PFSK-1 (cell line): ENCODE measurements at regions not wholly inside any gene's neighbourhood (a gene's known extent, or its start where the extent isn't known, plus 50 kb on each side); places are given as distances from the start of the nearest gene placed in this dataset.

Experiments used
- POLR2AphosphoS5 ChIP-seq: IDR thresholded peaks from 2 replicates; pipeline ENCODE4 v1.6.1; 2012; ENCODE audit warnings: low read depth, mild to moderate bottlenecking, control low read depth, low read length, moderate library complexity
- SIN3A ChIP-seq: IDR thresholded peaks from 2 replicates; pipeline ENCODE4 v1.6.1; 2012; ENCODE audit warnings: mild to moderate bottlenecking, low read length, moderate library complexity, borderline replicate concordance; ENCODE audit not compliant: insufficient read depth

GRCh38 chr13:67950603-67951002, 720.5 kb upstream of the PCDH9 start:
- no peak for TF ChIP-seq POLR2AphosphoS5
- no peak for TF ChIP-seq SIN3A
